Activated CD4-positive, alpha-beta T cell treated with anti-CD3 and anti-CD28 coated beads, Interleukin-2, amount 10 ng/mL, durations not matched to agents 24 days and 14 days (primary cell): ENCODE measurements at regions not wholly inside any gene's neighbourhood (a gene's known extent, or its start where the extent isn't known, plus 50 kb on each side); places are given as distances from the start of the nearest gene placed in this dataset.
"Not testable (repeated sequence)": the region's sequence is repeated elsewhere in the genome, so short reads cannot be mapped to it uniquely, and the experiment has no call there.

ENCODE experiments used
- DNase-seq: peaks from one replicate; pipeline ENCODE4 v3.0.0; 2022
- H3K27ac Mint-ChIP-seq: one replicate; pipeline ENCODE4 v1.8.0; 2022; ENCODE audit warnings: mild to moderate bottlenecking, mixed read lengths
- H3K27me3 Mint-ChIP-seq: one replicate; pipeline ENCODE4 v1.8.0; 2022; ENCODE audit warnings: mixed read lengths
- H3K36me3 Mint-ChIP-seq: one replicate; pipeline ENCODE4 v1.8.0; 2022; ENCODE audit warnings: low read depth, mild to moderate bottlenecking, mixed read lengths
- H3K4me1 Mint-ChIP-seq: one replicate; pipeline ENCODE4 v1.8.0; 2021; ENCODE audit warnings: mixed read lengths
- H3K4me3 Mint-ChIP-seq: one replicate; pipeline ENCODE4 v1.8.0; 2022; ENCODE audit warnings: mild to moderate bottlenecking, moderate library complexity, mixed read lengths
- H3K9me3 Mint-ChIP-seq: one replicate; pipeline ENCODE4 v1.8.0; 2021; ENCODE audit warnings: mixed read lengths
- intact Hi-C: fragments of 100-400 bp; cut with micrococcal nuclease; formaldehyde crosslinking; loops from one replicate; pipeline ENCODE4 v1.15.1; 2023

- H3K27me3 Mint-ChIP-seq, DNase-seq, H3K36me3 Mint-ChIP-seq, intact Hi-C loops, H3K27ac Mint-ChIP-seq, H3K9me3 Mint-ChIP-seq, H3K4me1 Mint-ChIP-seq, H3K4me3 Mint-ChIP-seq: not testable (repeated sequence)
Observed at GRCh38 chr1:213358368-213358767, 307.3 kb downstream of the RPS6KC1 start.

- intact Hi-C loops: no loop called here
- H3K27ac Mint-ChIP-seq: no peak overlapping the region
- H3K9me3 Mint-ChIP-seq: no peaks in the 10 kb centered on the region
- no peaks in the 10 kb centered on the region for H3K4me1 Mint-ChIP-seq
- peaks cover 1% of the 10 kb centered on the region for H3K27me3 Mint-ChIP-seq
- no peak for DNase-seq
- H3K36me3 Mint-ChIP-seq: no peaks in the 10 kb centered on the region
- H3K4me3 Mint-ChIP-seq: no peak overlapping the region
Observed at GRCh38 chr1:213362598-213362997, 311.6 kb downstream of the RPS6KC1 start.

GRCh38 chr1:213366141-213366831 is 315.2 kb downstream of the RPS6KC1 start:
- no peaks in the 10 kb centered on the region for H3K27me3 Mint-ChIP-seq
- intact Hi-C loops: no loop called here
- H3K4me1 Mint-ChIP-seq: no peaks in the 10 kb centered on the region
- H3K27ac Mint-ChIP-seq: no peak overlapping the region
- H3K36me3 Mint-ChIP-seq: no peaks in the 10 kb centered on the region
- no peaks in the 10 kb centered on the region for H3K9me3 Mint-ChIP-seq
- no peak overlapping the region for H3K4me3 Mint-ChIP-seq
- DNase-seq: no peak

- H3K4me3 Mint-ChIP-seq: no peak overlapping the region
- no peak for DNase-seq
- H3K36me3 Mint-ChIP-seq: no peaks in the 10 kb centered on the region
- no peaks in the 10 kb centered on the region for H3K27me3 Mint-ChIP-seq
- no peaks in the 10 kb centered on the region for H3K4me1 Mint-ChIP-seq
- intact Hi-C loops: no loop called here
- H3K27ac Mint-ChIP-seq: no peak overlapping the region
- H3K9me3 Mint-ChIP-seq: no peaks in the 10 kb centered on the region
Observed at GRCh38 chr1:213369465-213369864, 318.4 kb downstream of the RPS6KC1 start.

GRCh38 chr1:213370523-213370922 is 319.5 kb downstream of the RPS6KC1 start:
- no peaks in the 10 kb centered on the region for H3K27me3 Mint-ChIP-seq
- no peaks in the 10 kb centered on the region for H3K9me3 Mint-ChIP-seq
- no peaks in the 10 kb centered on the region for H3K36me3 Mint-ChIP-seq
- H3K4me3 Mint-ChIP-seq: no peak overlapping the region
- H3K4me1 Mint-ChIP-seq: no peaks in the 10 kb centered on the region
- no peak for DNase-seq
- intact Hi-C loops: loop anchor here (5.0 to 10.0 kb wide), 3 partner anchors 126 to 954 kb away; no protein-coding TSS in a partner anchor
- no peak overlapping the region for H3K27ac Mint-ChIP-seq

GRCh38 chr1:213371525-213371846 is 320.4 kb downstream of the RPS6KC1 start:
- peaks cover under 1% of the 10 kb centered on the region for H3K27me3 Mint-ChIP-seq
- intact Hi-C loops: loop anchor here (5.0 to 10.0 kb wide), 3 partner anchors 127 to 953 kb away; no protein-coding TSS in a partner anchor

GRCh38 chr1:213371847-213372619 is 321.0 kb downstream of the RPS6KC1 start:
- Mint-ChIP-seq H3K27ac (no peak overlapping the region), H3K27me3 (peaks cover 4% of the 10 kb centered on the region), H3K36me3 (no peaks in the 10 kb centered on the region), H3K4me1 (no peaks in the 10 kb centered on the region), H3K4me3 (no peak overlapping the region), H3K9me3 (no peaks in the 10 kb centered on the region)
- DNase-seq: no peak
- intact Hi-C loops: loop anchor here (5.0 to 10.0 kb wide), 3 partner anchors 127 to 953 kb away; no protein-coding TSS in a partner anchor

More at GRCh38 chr1:213371525-213371846, 320.4 kb downstream of the RPS6KC1 start:
- Mint-ChIP-seq H3K36me3 (no peaks in the 10 kb centered on the region), H3K4me3 (no peak overlapping the region), H3K27ac (no peak overlapping the region), H3K4me1 (no peaks in the 10 kb centered on the region), H3K9me3 (no peaks in the 10 kb centered on the region)
- DNase-seq: no peak

- Mint-ChIP-seq H3K36me3 (no peaks in the 10 kb centered on the region), H3K4me1 (no peaks in the 10 kb centered on the region), H3K27me3 (peaks cover 7% of the 10 kb centered on the region), H3K9me3 (no peaks in the 10 kb centered on the region), H3K4me3 (no peak overlapping the region), H3K27ac (no peak overlapping the region)
- peak; percentile 85 for DNase-seq
- intact Hi-C loops: loop anchor here (5.0 to 10.0 kb wide), 3 partner anchors 130 to 950 kb away; no protein-coding TSS in a partner anchor
Observed at GRCh38 chr1:213374369-213374768, 323.3 kb downstream of the RPS6KC1 start.

GRCh38 chr1:213375002-213375401 is 324.0 kb downstream of the RPS6KC1 start:
- peaks cover 7% of the 10 kb centered on the region for H3K27me3 Mint-ChIP-seq
- no peaks in the 10 kb centered on the region for H3K36me3 Mint-ChIP-seq
- H3K27ac Mint-ChIP-seq: no peak overlapping the region
- H3K4me3 Mint-ChIP-seq: no peak overlapping the region
- H3K9me3 Mint-ChIP-seq: no peaks in the 10 kb centered on the region
- no peak for DNase-seq
- no peaks in the 10 kb centered on the region for H3K4me1 Mint-ChIP-seq
- intact Hi-C loops: loop anchor here (10.0 kb wide), 2 partner anchors 130 to 950 kb away; no protein-coding TSS in a partner anchor

GRCh38 chr1:213376862-213377372 is 325.9 kb downstream of the RPS6KC1 start:
- no peak for DNase-seq
- Mint-ChIP-seq H3K4me3 (no peak overlapping the region), H3K27me3 (peaks cover 7% of the 10 kb centered on the region), H3K36me3 (no peaks in the 10 kb centered on the region), H3K27ac (no peak overlapping the region), H3K4me1 (no peaks in the 10 kb centered on the region), H3K9me3 (no peaks in the 10 kb centered on the region)
- intact Hi-C loops: loop anchor here (10.0 kb wide), 2 partner anchors 132 to 948 kb away; no protein-coding TSS in a partner anchor

- Mint-ChIP-seq H3K27ac (no peak overlapping the region), H3K36me3 (no peaks in the 10 kb centered on the region), H3K4me1 (no peaks in the 10 kb centered on the region), H3K9me3 (no peaks in the 10 kb centered on the region), H3K27me3 (peaks cover 7% of the 10 kb centered on the region), H3K4me3 (no peak overlapping the region)
- intact Hi-C loops: no loop called here
- no peak for DNase-seq
Observed at GRCh38 chr1:213380865-213381264, 329.8 kb downstream of the RPS6KC1 start.

GRCh38 chr1:213381572-213382084 is 330.6 kb downstream of the RPS6KC1 start:
- H3K9me3 Mint-ChIP-seq: no peaks in the 10 kb centered on the region
- H3K27me3 Mint-ChIP-seq: peaks cover 5% of the 10 kb centered on the region
- no peaks in the 10 kb centered on the region for H3K36me3 Mint-ChIP-seq
- no peaks in the 10 kb centered on the region for H3K4me1 Mint-ChIP-seq
- intact Hi-C loops: no loop called here
- DNase-seq: no peak
- no peak overlapping the region for H3K4me3 Mint-ChIP-seq
- no peak overlapping the region for H3K27ac Mint-ChIP-seq

- Mint-ChIP-seq H3K4me3 (no peak overlapping the region), H3K4me1 (no peaks in the 10 kb centered on the region), H3K27ac (no peak overlapping the region), H3K27me3 (no peaks in the 10 kb centered on the region), H3K36me3 (no peaks in the 10 kb centered on the region), H3K9me3 (no peaks in the 10 kb centered on the region)
- DNase-seq: no peak
- intact Hi-C loops: no loop called here
Observed at GRCh38 chr1:213383465-213383864, 332.4 kb downstream of the RPS6KC1 start.

GRCh38 chr1:213385201-213385600 is 334.2 kb downstream of the RPS6KC1 start:
- Mint-ChIP-seq H3K4me1 (no peaks in the 10 kb centered on the region), H3K27me3 (no peaks in the 10 kb centered on the region), H3K27ac (no peak overlapping the region), H3K9me3 (no peaks in the 10 kb centered on the region), H3K36me3 (no peaks in the 10 kb centered on the region), H3K4me3 (no peak overlapping the region)
- intact Hi-C loops: no loop called here
- DNase-seq: no peak
